GM19351 (cell line): ENCODE measurements at regions not wholly inside any gene's neighbourhood (a gene's known extent, or its start where the extent isn't known, plus 50 kb on each side); places are given as distances from the start of the nearest gene placed in this dataset.
"Not testable (repeated sequence)": the region's sequence is repeated elsewhere in the genome, so short reads cannot be mapped to it uniquely, and the experiment has no call there.

Experiments used
- ATAC-seq: cut with Tn5 transposase; IDR thresholded peaks from one replicate; pipeline ENCODE4 v1.9.1; 2021; ENCODE audit warnings: mild to moderate bottlenecking, moderate library complexity; ENCODE audit not compliant: unreplicated experiment

DNA sequence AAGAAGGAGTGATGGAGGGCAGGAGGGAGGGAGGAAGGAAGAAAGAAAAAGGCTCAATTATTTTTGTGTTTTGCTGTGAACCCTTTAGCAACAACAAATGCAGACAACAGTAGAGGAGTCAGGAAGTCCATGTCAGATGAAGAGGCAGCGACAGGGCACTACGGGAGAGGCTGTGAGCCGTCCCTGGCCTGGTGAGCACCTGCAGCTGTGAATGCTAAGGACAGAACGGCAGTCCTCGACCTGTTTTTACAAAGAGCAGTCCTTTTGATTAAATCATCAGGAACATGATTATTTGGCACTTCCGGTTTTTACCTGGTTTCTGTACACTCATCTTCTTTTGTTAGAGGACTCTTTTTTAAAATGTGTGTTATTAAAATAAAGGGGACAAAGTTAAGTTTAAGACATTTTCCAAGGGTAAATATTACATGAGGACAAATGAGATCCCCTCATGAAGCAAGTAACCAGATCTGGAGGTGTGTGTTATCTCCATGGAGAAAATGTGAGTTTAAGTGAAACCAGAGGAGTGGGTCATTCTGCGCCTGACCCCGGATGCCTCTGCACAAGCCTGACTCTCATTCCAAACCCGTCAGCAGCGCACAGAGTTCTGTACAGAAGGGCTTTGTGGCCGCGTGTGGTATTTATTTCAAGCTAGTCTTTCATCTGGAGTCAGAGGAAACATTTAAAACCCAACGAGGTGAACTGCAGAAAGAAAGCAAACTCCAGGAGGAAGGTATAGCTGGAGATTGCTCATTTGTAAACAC lies 492.5 kb downstream of the SOX11 start:
- no peak for ATAC-seq

DNA sequence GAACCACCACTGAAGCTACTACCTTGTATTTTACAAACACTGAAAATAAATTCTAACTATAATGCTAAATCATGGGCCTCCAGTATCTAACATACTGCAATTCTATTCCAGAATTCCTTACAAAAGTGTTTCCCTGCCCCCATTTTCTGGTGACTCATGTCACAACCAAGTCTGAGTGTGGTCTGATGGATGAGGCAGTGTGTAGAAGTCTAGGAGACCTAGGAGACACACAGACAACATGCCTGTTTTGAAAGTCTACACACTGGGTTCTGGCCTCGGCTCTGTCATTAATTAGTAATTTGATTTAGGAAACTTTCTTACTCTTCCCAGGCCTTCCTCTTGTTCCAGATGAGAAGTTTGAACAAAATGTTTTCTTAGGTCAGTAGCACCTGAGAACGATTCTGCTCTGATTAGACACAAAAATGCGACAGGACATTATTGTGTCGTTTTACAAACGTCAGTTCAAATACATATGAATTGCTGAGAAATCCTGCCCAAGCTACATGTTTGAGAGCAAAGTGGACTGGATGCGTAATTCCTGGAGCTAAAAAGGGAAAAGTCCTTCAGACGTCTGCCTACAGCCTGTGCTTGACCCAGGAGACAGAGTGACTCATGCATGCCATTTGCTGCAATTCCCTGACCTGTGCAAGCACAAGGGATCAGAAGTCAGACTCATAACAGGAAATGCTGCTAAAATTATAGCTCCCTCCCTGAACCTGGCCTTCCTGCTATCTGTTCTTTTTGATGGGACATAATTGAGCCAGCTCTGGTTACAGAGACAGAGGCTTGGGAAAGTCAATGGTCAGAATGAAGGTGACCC lies 494.4 kb downstream of the SOX11 start:
- ATAC-seq: no peak

DNA sequence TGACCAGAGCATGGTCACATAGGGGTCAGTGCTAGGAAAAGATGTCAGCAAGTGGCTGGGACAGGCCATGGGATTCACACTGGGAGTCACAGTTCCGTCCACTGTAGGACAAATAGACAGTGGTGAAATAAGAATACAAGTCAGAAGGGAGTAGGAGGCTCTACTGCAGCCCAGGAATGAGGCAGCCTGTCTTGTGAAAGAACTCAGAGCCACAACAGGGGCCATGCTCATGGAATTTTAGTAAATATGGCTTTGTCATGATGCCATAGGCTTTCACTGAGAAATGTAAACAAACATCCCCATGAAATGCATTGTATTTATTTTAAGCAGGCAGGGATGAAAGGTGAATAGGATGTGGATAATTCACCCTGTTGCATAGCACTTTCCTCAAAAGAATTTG lies 504.3 kb downstream of the SOX11 start:
- no peak for ATAC-seq

DNA sequence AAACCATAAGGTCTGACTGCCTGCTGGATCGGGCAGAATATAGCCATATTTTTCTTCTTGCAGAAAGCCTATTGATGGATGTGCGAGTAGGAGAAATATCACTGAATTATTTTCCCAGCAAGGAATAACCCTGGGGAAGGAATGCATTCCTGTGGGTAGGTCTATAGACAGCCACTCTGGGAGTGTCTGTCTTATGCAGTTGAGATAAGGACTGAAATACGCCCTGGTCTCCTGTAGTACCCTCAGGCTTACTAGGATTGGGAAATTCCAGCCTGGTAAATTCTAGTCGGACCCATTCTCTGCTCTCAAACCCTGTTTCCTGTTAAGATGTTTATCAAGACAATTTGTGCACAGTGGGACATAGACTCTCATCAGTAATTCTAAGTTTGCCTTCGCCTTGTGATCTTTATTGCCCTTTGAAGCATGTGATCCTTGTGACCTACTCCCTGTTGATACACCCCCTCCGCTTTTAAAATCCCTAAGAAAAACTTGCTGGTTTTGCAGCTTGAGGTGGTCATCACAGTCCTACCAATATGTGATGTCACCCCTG lies 506.3 kb downstream of the SOX11 start:
- ATAC-seq: not testable (repeated sequence)

DNA sequence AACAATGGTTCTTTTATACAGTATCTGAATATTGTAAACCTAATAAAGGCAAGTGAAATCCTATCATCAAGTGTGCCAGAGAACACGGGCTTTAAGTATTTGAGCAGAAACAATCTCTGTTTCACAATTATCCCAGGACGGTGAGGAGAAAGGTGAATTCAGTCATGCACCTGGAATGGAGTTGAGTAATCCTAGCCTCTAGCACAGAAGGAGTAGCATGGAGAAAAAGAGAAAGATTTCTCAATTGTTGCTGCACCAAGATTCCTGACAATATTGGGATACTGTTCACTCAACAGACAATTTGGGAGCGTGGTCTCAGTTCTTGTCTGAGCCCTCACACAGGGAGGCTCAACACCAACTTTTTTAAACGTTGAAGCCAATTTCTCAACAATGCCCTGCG lies 510.6 kb downstream of the SOX11 start:
- ATAC-seq: no peak

DNA sequence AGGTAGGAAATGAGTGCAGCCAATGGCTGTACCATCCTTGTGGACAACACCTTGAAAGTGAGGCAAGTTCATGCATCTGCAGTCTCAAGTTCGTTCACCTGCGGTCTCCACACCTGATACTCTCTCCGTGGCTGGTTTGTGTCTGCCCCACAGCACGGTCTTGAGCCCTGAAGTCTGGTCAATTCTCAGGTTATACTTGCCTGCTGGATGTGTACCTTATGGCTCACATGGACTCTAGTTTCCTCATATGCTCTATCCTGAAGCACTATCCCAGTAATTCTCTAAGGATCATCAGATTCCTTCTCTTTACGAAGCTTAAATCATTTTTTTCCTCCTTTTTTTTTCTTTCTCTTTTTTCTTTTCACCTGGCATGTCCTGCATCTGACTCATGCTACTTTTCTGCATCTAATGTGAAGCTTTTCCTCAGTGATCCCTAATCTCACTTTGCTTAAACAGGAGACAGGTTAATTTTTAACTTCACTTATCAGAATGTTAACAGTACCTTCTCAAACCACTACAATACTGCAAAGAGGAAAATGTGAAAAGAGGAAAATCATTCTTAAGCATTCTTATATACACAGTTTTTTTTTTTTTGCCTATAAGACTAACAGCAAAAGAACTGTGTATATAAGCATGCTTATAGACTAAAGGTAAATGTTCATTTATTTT lies 511.2 kb downstream of the SOX11 start:
- no peak for ATAC-seq

DNA sequence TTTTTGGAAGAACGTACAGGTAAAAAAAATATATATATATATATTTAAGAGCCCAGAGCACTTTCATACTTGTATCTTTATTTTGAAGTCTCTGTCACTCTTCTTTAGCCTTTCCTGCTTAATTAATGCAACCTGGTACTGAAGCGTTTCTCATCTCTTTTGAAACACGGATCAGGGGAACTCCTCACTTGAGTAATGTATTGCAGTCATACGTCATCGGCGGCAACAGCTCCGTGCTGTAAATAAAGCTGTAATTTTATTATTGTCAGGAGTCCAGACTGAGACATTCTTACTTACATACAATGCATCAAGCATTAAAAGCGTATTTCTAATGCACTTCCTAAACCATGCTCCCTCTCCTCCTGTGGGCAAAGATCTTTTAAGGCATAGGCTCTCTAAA lies 514.7 kb downstream of the SOX11 start:
- no peak for ATAC-seq

DNA sequence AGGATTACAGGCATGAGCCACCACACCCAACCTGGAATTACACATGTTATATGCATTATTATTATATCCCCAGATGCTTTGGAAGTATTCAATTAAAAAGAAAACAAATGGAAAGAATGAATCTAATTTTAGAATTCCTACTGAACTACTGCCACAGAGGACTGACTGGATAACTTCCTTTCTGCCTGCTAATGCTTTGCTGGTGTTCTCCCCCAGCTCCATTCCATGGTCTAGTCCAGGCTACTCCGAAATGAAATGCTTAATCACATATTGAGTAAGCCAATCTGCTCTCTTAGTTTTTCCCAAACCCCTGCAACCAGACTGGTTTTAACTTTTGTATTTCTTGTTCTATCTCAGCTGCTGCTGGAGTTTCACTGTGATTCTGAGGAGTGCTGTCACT lies 519.1 kb downstream of the SOX11 start:
- ATAC-seq: no peak

DNA sequence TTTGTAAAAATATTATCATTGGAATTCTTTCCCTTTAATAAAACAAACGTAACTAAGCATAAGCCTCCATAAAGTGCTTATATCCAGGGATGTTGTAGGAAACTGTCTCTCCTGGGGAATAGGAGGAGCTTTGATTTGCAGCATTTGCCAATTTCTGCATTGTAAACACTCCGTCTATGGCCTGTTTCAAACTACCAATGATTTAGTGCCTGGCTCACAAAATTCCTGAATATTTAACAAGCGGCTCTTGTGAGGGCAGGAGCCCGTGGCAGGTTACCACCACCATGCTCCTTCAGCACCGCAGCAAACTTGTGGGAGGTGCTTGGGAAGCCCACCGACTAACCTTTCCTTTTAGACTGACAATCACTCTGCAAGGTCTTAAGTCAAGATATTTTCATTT lies 520.3 kb downstream of the SOX11 start:
- ATAC-seq: no peak

DNA sequence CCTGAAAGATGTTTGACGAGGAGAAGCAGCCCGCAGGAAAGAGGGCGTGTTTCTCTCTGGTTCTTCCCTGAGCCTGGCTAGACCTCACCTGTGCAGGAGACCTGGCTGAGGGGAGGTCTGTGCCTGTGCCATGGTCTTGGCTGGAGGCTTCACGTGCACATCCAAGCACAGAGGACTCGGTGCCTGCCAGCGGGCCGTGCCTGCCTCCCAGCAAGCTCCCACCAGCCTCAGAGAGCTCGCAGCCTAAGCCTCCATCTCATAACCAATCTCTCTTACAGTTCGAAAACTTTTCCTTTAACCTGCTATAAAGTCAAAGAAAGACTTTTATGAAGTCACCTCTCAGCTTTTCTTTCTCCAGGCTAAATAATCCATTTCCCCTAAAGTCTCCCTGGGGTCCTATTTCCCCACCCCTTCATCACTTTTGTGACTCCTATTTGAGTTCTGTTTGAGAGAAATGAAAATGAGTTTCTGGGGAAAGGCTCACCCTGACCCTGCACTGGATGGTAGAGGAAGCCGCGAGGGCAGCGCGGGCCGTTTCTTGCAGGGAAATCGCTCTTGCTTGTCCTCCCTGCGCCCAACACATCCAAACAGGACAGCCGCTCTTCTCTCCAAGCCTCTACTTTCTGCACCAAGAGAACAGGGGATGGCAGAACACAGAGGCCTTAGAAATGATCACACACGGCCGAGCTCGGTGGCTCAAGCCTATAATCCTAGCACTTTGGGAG lies 521.0 kb downstream of the SOX11 start:
- no peak for ATAC-seq

DNA sequence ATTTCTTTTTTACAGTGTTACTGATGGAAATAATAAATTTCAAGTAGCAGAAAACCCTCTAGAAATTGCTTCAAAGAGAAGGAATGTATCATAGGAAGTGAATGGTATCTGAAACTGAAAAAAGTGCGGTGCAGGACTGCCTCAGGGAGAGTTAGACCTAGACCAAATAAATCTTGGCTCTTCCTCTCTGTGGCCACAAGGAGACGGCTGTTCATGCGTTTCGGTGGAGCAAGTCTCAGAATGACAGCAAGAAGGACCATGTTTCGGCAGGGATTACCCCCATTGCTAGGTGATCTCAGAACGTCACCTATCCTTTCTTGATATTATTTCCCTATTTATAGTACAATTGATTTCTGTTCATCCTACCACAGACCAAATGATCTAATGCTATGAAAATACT lies 522.3 kb downstream of the SOX11 start:
- peak; percentile 64 for ATAC-seq

DNA sequence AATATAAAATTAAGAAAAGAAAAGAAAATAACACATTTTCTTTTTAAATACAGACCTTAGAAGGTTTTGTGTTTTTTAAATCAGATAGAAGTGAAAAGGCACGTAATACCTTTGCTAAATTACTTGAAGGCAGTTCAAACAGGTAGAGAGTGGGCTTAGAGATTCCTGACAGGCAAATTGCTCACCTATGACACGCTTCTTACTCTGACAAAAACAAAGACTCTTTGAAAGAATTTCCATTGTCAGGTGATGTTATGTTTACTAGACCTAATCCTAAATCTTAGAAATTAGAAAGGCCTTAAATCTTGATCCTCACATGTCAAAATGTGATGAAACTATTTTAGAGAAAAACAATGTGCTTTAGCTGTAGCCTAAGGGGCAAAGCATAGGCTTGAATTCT lies 522.9 kb downstream of the SOX11 start:
- no peak for ATAC-seq

DNA sequence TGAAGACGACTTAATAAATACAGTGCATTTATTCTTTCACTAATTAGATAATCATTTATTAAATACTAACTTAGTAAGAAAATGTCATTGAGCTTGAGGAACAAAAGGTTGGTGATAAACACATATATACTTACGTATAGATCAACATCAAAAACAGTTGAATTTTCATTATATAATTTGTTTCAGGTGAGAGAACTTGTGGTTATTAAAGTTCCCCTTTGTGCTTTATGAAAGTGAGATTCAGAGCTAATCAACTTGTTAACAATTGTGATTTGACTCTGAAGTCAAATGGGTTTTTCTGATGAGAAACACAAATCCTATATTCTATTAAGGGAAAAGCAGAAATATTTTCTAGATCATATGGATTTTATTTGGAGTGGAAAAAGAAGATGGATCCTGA lies 524.0 kb downstream of the SOX11 start:
- ATAC-seq: peak; percentile 47

DNA sequence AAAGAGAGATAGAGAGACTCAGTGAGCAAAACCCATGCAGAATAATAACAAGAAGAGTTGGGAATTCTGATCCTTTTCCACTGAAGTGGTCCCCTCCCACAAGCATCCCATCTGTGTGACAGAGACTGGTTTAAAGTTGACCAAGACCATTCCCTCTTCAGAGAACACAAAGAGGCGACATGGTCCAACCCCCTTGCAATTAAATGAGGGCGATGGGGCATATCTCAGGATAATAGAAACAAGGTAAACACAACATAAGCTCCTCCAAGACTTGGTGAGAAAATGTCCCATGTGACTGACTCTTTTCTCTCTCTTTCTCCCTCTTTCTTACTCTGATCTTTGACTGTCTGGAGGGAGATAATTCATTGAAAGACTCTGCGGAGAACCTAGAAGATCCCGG lies 526.7 kb downstream of the SOX11 start:
- no peak for ATAC-seq

DNA sequence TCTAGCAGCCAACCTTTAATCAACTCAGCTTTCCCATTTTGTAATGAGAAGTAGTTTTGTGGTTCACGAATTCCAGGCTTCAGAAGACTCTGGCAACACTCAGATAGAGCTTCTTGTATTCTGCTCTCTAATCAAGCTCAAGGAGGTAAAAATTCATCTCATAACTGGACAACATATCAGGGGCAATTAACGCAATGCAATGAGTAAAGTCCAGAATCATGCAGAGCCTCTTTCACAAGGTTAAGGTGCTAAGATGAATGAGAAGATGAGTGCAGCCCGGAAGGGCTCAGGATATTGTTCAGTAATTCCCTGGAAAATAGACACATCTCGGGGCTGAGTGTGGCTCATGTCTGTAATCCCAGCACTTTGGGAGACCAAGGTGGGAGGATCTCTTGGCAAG lies 527.7 kb downstream of the SOX11 start:
- ATAC-seq: no peak

DNA sequence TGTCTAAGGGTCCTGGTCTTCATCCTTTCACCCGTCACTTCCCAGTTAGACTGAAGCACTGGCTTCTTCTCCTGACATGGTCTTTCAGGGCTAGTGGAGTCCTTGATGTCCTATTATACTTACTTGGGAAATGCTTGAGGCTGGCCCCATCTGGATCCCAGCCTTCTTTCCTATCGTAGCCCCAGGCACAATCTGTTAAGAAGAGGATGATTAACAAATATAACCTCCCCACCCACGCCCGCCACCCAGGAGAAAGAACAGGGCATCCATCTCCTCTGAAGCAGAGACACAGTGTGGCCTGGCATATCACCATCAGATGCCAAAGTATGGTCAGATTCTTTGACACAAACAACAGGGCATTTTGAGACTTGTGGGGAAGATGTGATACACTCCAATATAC lies 530.1 kb downstream of the SOX11 start:
- no peak for ATAC-seq

DNA sequence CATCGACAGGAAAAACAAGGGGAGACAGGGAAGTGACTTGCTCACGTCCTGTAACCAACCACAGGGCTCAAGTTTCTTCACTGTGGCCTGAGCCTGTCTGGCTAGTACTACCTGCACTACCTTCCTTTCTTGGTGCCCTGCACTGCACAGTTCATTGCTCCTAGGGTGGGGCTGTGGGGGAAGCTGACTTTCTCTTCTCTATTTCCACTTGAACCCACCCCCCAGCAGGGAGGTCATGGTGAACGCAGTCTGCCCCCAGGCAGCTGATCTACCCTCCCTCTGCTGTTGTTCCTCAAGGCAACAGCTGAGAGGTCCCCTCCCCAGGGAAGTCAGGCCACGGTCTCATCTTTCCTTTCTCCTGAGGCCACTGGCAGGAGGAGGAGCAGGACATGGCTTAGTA lies 532.1 kb downstream of the SOX11 start:
- peak; percentile 88 for ATAC-seq

DNA sequence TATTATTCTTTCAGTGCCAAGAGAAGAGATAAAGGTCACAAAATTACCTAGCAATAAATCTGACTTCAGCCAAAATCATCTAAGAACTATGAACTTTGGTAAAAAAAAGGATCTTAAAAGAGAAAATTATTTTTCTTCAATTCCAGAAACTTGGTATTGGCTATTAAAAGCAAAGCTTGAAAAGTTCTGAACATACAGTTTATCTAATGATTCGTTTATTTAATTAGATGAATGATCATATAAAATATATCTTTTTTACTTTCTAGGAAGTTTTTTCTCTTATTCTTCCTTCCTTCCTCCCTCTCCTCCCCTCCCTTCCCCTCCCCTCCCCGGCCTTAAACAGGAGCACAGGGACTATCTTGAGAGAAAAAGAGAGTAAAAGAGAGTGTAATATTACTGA lies 536.1 kb downstream of the SOX11 start:
- no peak for ATAC-seq

DNA sequence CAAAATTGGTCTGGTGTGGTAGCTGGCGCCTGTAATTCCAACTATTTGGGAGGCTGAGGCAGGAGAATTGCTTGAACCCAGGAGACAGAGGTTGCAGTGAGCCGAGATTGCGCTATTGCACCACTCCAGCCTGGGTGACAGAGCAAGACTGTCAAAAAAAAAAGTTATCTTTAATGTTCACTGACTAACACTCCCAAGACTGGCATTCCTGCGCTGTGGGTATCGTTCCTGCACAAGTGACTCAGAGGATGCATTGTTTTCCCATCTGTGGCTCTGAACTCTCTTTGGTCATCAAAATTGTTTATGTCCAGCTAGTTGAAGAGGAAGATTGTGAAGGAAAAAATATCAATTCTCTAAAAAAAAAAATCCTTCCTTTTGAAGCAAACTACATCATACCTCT lies 539.0 kb downstream of the SOX11 start:
- no peak for ATAC-seq

DNA sequence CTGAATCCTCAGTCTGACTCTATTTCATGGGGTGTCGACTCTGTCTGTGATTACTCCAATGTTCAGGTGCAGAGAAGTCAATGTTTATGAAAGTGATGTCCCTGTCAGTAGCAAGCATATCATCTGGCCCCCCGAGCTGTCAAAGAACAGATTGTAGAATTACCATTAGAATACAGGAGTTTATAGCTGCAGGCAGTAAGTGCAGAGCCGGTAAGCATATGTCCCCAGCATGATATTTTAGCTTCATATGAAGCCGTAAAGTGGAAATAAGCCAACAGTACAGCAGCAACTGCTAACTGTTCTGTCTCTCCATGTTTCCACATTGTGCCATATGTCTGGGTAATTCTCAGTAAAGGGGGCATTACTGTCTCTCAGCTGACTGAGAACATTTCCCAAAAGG lies 541.8 kb downstream of the SOX11 start:
- ATAC-seq: no peak

DNA sequence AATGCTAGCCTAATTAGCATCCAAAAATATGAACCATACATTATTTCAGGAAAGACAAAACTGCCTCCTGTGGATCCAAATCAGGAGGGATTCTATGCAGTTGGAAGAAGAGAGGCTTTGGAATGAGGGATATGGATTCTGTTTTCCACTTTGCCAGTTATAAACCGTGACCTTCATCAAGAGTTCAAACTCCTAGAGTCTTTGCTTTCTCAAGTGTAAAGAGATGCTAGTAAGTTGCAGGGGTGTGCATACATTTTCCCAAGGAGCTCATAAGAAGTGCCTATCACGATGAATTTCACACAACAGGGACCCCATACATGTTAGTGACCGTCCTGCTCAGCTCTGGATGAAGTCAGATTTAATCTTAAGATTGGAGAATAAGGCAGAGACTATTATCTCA lies 542.5 kb downstream of the SOX11 start:
- ATAC-seq: no peak
